Mesothelial cell of epicardium (in vitro differentiated cells): ENCODE measurements at regions not wholly inside any gene's neighbourhood (a gene's known extent, or its start where the extent isn't known, plus 50 kb on each side); places are given as distances from the start of the nearest gene placed in this dataset.

Experiments
- DNase-seq, 2 experiments: peaks; one replicate each; pipeline ENCODE4 v3.0.0; 2021; ENCODE audit warnings: low spot score in 2 of 2; ENCODE audit not compliant: unreplicated experiment in 2 of 2
- H3K27ac Mint-ChIP-seq: 2 replicates; pipeline ENCODE4 v1.8.0; 2021; ENCODE audit warnings: mixed read lengths
- H3K27me3 Mint-ChIP-seq: 2 replicates; pipeline ENCODE4 v1.8.0; 2021; ENCODE audit warnings: low read depth, mixed read lengths
- H3K36me3 Mint-ChIP-seq: 2 replicates; pipeline ENCODE4 v1.8.0; 2021; ENCODE audit warnings: mixed read lengths
- H3K4me1 Mint-ChIP-seq: 2 replicates; pipeline ENCODE4 v1.8.0; 2021; ENCODE audit warnings: mixed read lengths
- H3K4me3 Mint-ChIP-seq: 2 replicates; pipeline ENCODE4 v1.8.0; 2021; ENCODE audit warnings: mild to moderate bottlenecking, moderate library complexity, mixed read lengths
- H3K9me3 Mint-ChIP-seq: 2 replicates; pipeline ENCODE4 v1.8.0; 2021; ENCODE audit warnings: mixed read lengths
- TF ChIP-seq, protein P1 (sequence below): fragments of 200-600 bp; sonication (generic); IDR thresholded peaks from one replicate; pipeline ENCODE4 v1.5.0; 2021; ENCODE audit warnings: antibody characterized with exemption; ENCODE audit not compliant: unreplicated experiment

DNA sequence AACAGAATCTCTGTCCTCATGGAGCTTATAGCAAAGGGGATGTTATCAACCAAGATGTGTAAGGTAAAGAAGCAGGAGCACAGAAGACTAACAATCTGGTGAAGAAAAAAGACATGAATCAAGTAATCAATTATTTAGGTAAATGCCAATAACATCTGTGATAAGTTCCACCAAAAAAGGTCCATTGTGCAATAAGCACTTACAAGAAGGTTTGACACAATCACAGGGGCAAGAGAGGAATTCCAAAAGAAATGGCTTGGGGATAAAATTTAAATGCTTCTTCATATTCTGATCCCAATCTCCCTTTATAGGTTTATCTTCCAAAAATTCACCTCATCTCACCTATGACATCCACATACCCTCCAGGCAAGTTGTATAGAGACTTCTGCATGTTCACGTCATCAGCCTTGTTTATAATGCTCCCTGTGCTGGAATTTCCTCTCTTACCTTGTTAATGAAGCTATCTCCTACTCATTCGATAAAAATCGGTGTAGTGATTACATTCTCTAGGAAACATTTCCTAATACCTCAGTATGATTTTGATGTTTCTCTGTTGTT is 53.6 kb upstream of the DPT start:
- no peak for DNase-seq
- no peaks in the 10 kb centered on the region for H3K36me3 Mint-ChIP-seq
- peaks cover 8% of the 10 kb centered on the region for H3K27me3 Mint-ChIP-seq
- no peak overlapping the region for H3K4me3 Mint-ChIP-seq
- H3K9me3 Mint-ChIP-seq: peaks cover 4% of the 10 kb centered on the region
- no peak overlapping the region for H3K27ac Mint-ChIP-seq
- TF ChIP-seq, protein P1, sequence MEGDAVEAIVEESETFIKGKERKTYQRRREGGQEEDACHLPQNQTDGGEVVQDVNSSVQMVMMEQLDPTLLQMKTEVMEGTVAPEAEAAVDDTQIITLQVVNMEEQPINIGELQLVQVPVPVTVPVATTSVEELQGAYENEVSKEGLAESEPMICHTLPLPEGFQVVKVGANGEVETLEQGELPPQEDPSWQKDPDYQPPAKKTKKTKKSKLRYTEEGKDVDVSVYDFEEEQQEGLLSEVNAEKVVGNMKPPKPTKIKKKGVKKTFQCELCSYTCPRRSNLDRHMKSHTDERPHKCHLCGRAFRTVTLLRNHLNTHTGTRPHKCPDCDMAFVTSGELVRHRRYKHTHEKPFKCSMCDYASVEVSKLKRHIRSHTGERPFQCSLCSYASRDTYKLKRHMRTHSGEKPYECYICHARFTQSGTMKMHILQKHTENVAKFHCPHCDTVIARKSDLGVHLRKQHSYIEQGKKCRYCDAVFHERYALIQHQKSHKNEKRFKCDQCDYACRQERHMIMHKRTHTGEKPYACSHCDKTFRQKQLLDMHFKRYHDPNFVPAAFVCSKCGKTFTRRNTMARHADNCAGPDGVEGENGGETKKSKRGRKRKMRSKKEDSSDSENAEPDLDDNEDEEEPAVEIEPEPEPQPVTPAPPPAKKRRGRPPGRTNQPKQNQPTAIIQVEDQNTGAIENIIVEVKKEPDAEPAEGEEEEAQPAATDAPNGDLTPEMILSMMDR: no peak
- H3K4me1 Mint-ChIP-seq: peaks cover 5% of the 10 kb centered on the region

DNA sequence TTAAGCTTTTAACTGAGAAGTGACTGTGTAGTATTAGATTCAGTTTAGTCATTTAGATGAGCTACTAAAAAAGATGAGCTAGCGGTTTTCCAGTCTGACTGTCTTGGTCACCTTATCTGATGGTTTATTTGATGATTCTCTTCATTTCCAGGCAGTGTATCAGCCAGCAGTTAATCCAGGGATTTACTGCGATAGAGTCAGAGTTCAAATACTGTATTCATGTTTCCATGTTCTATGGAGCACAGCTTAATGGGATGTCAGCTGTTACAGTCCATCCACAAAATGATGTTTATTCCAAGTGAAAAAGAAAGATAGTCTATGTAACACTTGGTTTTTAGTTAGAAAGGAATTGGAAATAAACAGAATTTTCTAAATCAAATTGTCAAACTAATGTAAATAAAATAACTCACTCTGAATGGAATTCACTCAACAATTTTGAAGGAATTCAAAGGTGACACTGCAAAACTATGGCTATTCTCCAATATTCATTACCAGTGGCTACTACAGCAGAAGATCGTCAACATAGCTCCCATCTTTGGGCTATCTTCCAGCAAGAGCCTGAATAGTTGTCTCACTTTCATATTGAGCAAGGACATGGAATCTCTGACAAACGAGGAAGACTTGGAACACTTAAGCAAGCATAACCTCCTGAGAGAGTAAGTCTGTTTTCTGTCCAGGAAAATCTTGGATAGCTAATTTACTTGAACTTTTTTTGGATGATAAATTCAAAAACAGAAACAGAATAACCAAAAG is 54.6 kb upstream of the DPT start:
- H3K27ac Mint-ChIP-seq: no peak overlapping the region
- TF ChIP-seq, protein P1: no peak
- H3K9me3 Mint-ChIP-seq: peaks cover 4% of the 10 kb centered on the region
- H3K36me3 Mint-ChIP-seq: no peaks in the 10 kb centered on the region
- peaks cover 8% of the 10 kb centered on the region for H3K27me3 Mint-ChIP-seq
- H3K4me1 Mint-ChIP-seq: peaks cover 5% of the 10 kb centered on the region
- H3K4me3 Mint-ChIP-seq: no peak overlapping the region
- DNase-seq: no peak

DNA sequence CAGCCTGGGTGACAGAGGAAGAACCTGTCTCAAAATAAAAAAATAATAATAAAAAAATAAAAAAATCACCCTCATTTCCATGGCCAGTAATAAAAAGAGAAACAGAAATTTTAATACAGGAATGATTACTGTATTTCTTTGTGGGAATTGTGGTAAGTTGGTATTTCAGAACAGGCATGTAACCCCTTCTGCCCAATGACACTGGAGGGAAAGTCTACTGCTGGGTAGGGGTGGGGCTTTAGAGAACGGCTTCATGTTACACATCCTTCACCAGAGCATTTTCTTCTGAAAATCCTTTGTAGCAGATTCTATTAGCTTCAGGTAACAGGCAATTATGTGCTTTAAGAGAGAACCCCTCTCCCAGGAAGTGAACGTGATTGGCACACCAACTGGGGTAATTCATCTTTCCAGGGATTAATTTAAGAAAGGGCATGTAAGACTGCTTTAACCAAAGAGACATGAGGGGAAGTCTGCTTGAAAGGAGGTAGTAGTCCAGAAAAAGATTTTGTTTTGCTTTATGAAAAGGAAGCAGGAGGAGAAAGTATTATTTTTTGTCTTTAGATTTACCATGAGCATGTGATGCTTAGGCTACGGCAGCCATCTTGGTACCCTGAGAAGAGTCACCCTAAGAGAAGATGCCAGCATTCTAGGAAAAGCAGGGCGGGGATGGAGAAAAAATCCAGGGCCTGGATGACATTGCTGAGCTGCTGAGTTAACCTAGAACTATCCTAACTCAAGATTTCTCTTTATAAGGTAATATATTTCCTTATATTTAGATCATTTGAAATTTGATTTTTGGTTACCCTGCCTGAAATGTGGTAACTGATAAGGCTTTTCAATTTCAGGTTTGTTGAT is 57.7 kb upstream of the DPT start:
- Mint-ChIP-seq H3K27me3 (no peaks in the 10 kb centered on the region), H3K9me3 (no peaks in the 10 kb centered on the region), H3K36me3 (no peaks in the 10 kb centered on the region), H3K27ac (no peak overlapping the region), H3K4me3 (no peak overlapping the region), H3K4me1 (peaks cover 5% of the 10 kb centered on the region)
- DNase-seq: no peak
- TF ChIP-seq, protein P1: no peak

DNA sequence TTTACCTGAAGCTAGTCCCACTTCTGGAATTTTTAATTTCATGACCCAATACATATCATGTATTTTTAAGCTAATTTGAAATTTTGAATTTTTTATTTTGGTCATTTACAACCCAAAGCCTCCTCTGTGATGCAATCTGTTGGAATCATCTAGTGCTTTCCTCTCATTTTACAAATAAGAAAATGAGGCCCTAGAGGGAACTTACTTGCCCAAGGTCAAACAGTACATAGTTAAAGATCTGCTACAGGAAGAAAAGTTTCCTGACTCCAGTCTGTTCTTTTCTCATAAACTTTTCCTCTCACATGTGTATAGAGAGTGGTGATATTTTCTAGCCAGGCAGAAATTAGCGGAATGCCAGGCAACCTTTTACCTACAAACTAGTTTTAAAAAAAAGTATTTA is 59.3 kb upstream of the DPT start:
- Mint-ChIP-seq H3K27me3 (no peaks in the 10 kb centered on the region), H3K36me3 (no peaks in the 10 kb centered on the region), H3K4me3 (no peak overlapping the region), H3K4me1 (peaks cover 13% of the 10 kb centered on the region), H3K9me3 (no peaks in the 10 kb centered on the region), H3K27ac (no peak overlapping the region)
- no peak for DNase-seq
- TF ChIP-seq, protein P1: no peak

DNA sequence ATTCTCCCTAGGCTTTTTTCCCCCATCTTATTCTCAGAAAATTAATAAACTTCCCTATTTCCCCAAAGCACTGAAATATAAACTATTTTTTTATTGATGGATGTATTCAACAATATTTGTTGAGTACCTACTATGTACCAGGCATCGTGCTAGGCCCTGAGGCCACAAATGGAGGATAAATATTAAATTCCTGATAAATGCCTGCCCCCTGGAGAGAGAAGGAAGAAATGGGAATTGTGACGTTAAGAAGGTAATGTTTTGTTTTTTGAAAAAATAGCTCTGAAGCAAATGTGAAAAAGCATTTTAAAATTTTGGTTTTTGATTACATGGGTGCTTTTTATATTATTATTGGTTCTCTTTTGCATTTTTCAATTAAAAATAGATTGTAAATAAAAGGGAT is 60.5 kb upstream of the DPT start:
- TF ChIP-seq, protein P1: no peak
- Mint-ChIP-seq H3K27me3 (no peaks in the 10 kb centered on the region), H3K36me3 (no peaks in the 10 kb centered on the region), H3K9me3 (no peaks in the 10 kb centered on the region), H3K27ac (no peak overlapping the region), H3K4me3 (no peak overlapping the region), H3K4me1 (peaks cover 11% of the 10 kb centered on the region)
- no peak for DNase-seq
